ENCODE measurements at regions not wholly inside any gene's neighbourhood (a gene's known extent, or its start where the extent isn't known, plus 50 kb on each side); places are given as distances from the start of the nearest gene placed in this dataset.

GRCh38 chr12:93134893-93135285 lies 205.8 kb upstream of the EEA1 start:
- Histone ChIP-seq H3K23me2 (ENCODE audit: low read depth, low read length) (peaks cover 2% of the 10 kb centered on the region; the same call in 1 of the 2 replicates), H4K91ac (replicated peaks; ENCODE audit: insufficient read length, low read length) (no peak overlapping the region), H3K18ac (ENCODE audit: extremely low read depth, low read length) (no peak overlapping the region), H3K56ac (replicated peaks; ENCODE audit: insufficient read length, low read depth, low read length) (no peak overlapping the region), H2AFZ (ENCODE audit: low read length) (0 out of 2 replicates have a peak overlapping the region, but pooled peaks have one; percentile 54), H3K9me3 (ENCODE audit: insufficient read depth in 2 of 2, low read depth in 1 of 2, low read length in 1 of 2) (no peaks in the 10 kb centered on the region), H2BK5ac (ENCODE audit: low read depth, low read length) (no peak overlapping the region), H3K79me1 (ENCODE audit: low read depth, low read length) (no peaks in the 10 kb centered on the region), H4K5ac (ENCODE audit: insufficient read length, low read depth, low read length) (no peak overlapping the region), H4K8ac (ENCODE audit: extremely low read depth, insufficient read depth, low read length) (no peak overlapping the region), H3K27ac (ENCODE audit: low read depth, low read length) (no peak overlapping the region), H3K4me1 (replicated peaks in 1 of 4; ENCODE audit: control insufficient read depth in 3 of 4, insufficient read depth in 4 of 4, low read length in 3 of 4) (no peaks in the 10 kb centered on the region), H3K79me2 (ENCODE audit: control insufficient read depth in 1 of 2, insufficient read depth in 2 of 2, low read length in 2 of 2) (no peaks in the 10 kb centered on the region), H3K4me3 (ENCODE audit: extremely low read depth in 1 of 4, insufficient read depth in 2 of 4, low read depth in 3 of 4, low read length in 4 of 4) (no peak overlapping the region), H3K27me3 (replicated peaks in 1 of 4; ENCODE audit: control insufficient read depth in 3 of 4, extremely low read depth in 1 of 4, insufficient read depth in 3 of 4, low read length in 3 of 4) (no peaks in the 10 kb centered on the region), H2AK5ac (ENCODE audit: low read depth, low read length) (no peak overlapping the region), H2BK20ac (ENCODE audit: low read length) (no peak overlapping the region), H3K9ac (replicated peaks in 1 of 4; ENCODE audit: extremely low read depth in 1 of 4, low read depth in 3 of 4, low read length in 3 of 4) (no peak overlapping the region), H3K36me3 (ENCODE audit: control insufficient read depth in 2 of 4, insufficient read depth in 4 of 4, low read length in 3 of 4) (no peaks in the 10 kb centered on the region), H2BK15ac (ENCODE audit: low read length) (no peak overlapping the region), H3K4ac (replicated peaks; ENCODE audit: insufficient read length, low read depth, low read length) (no peak overlapping the region), H3K4me2 (ENCODE audit: insufficient read depth in 1 of 2, low read depth in 2 of 2, low read length in 2 of 2) (no peak overlapping the region), H3K23ac (ENCODE audit: insufficient read length) (no peak overlapping the region), H3K14ac (ENCODE audit: insufficient read length) (no peak overlapping the region), H4K20me1 (replicated peaks in 1 of 2; ENCODE audit: control insufficient read depth in 1 of 2, insufficient read depth in 2 of 2, low read length in 2 of 2) (no peaks in the 10 kb centered on the region), H2BK120ac (replicated peaks; ENCODE audit: low read depth, low read length) (no peak overlapping the region), H2BK12ac (ENCODE audit: low read depth, low read length) (no peak overlapping the region)
- FAIRE-seq = no peak
- DNase-seq (ENCODE audit: low read depth in 1 of 2, low spot score in 2 of 2) = no peak
- no peak for TF ChIP-seq TAF7 (optimal IDR thresholded peaks at IDR 0.05; ENCODE audit: borderline replicate concordance, low read depth, low read length)
- TF ChIP-seq CHD1 (IDR thresholded peaks at IDR 0.05; ENCODE audit: low read depth, low read length) = no peak
- TF ChIP-seq ASH2L (IDR thresholded peaks at IDR 0.05; ENCODE audit: low read length) = no peak
- TF ChIP-seq ATF3 (IDR thresholded peaks at IDR 0.05; ENCODE audit: insufficient read depth, low read depth, low read length) = no peak
- TF ChIP-seq NRF1 (IDR thresholded peaks at IDR 0.05; ENCODE audit: low read depth, low read length) = no peak
- TF ChIP-seq RFX5 (IDR thresholded peaks at IDR 0.05; ENCODE audit: borderline replicate concordance, low read depth, low read length) = no peak
- TF ChIP-seq YY1 (IDR thresholded peaks at IDR 0.05; ENCODE audit: low read depth, low read length) = no peak
- no peak for TF ChIP-seq MAFK (IDR thresholded peaks at IDR 0.05; ENCODE audit: low read depth, low read length)
- no peak for TF ChIP-seq SUZ12 (IDR thresholded peaks at IDR 0.05; ENCODE audit: low read length)
- no peak for TF ChIP-seq CHD2 (IDR thresholded peaks at IDR 0.05; ENCODE audit: low read length)
- no peak for TF ChIP-seq HDAC2 (IDR thresholded peaks at IDR 0.05; ENCODE audit: borderline replicate concordance in 1 of 2, low read depth in 2 of 2, low read length in 2 of 2)
- no peak for TF ChIP-seq KDM4A (IDR thresholded peaks at IDR 0.05; ENCODE audit: low read depth, low read length, severe bottlenecking)
- TF ChIP-seq RNF2 (IDR thresholded peaks at IDR 0.05; ENCODE audit: borderline replicate concordance, low read depth, low read length, missing control alignments, poor library complexity, severe bottlenecking) = no peak
- no peak for TF ChIP-seq TBP (IDR thresholded peaks at IDR 0.05; ENCODE audit: low read depth, low read length)
- 93% methylated on average over 3 of the region's 3 CpGs; no CpG with 5 or more reads in 1 of the 2 experiments for WGBS, 2 experiments (ENCODE audit: extremely low coverage in 1 of 2, insufficient coverage in 1 of 2, insufficient read length in 1 of 2, insufficient replicate concordance in 2 of 2, low coverage in 1 of 2, low lambda C conversion rate in 2 of 2, missing lambda C conversion rate in 1 of 2)
- ChIA-PET CTCF (ENCODE audit: partially characterized antibody) (interaction anchor here (1.3 kb wide), 1 partner anchor 37 kb away, joined by 4 read pairs; no protein-coding TSS in a partner anchor), POLR2A (ENCODE audit: partially characterized antibody) (interaction anchor here (0.6 kb wide), 1 partner anchor 373 kb away, joined by 3 read pairs; no protein-coding TSS in a partner anchor)

Measured in H1 (cell line).